Caco-2 (cell line): ENCODE measurements at regions not wholly inside any gene's neighbourhood (a gene's known extent, or its start where the extent isn't known, plus 50 kb on each side); places are given as distances from the start of the nearest gene placed in this dataset.

Experiments
- BruUV-seq: library from RNA; stranded (reverse); fragments of 400-500 nt; replicated peaks from 2 replicates; lab custom pipeline; 2021; lab: Mats Ljungman, UMichigan
- CTCF ChIA-PET: fragments of 300-600 bp; sonication (Branson Sonifier 250); formaldehyde crosslinking; loops from one replicate; lab custom pipeline; 2022; ENCODE audit warnings: antibody characterized with exemption; lab: Charles Lee
- POLR2A ChIA-PET: fragments of 300-600 bp; sonication (Branson Sonifier 250); formaldehyde crosslinking; loops from one replicate; lab custom pipeline; 2022; ENCODE audit warnings: antibody characterized with exemption; lab: Charles Lee
- DNase-seq, 2 experiments: peaks; one replicate each; pipeline versions ENCODE4 v3.0.0 to v3.0.0-alpha.2; 2020 to 2022
- H3K27me3 ChIP-seq: replicated peaks from 2 replicates; pipeline ENCODE4 v1.6.0; 2011; ENCODE audit warnings: low read length; ENCODE audit not compliant: control insufficient read depth, insufficient read depth
- H3K36me3 ChIP-seq: 2 replicates; pipeline ENCODE4 v1.5.1; 2011; ENCODE audit warnings: low read length; ENCODE audit not compliant: control insufficient read depth, insufficient read depth
- H3K4me1 ChIP-seq: fragments of 250-450 bp; sonication (Bioruptor Pico); 2 replicates; pipeline ENCODE4 v1.5.1; 2020; ENCODE audit warnings: mild to moderate bottlenecking
- H3K4me3 ChIP-seq: 2 replicates; pipeline ENCODE4 v1.5.1; 2011; ENCODE audit warnings: low read depth, mild to moderate bottlenecking, control low read depth, low read length
- H3K9me3 ChIP-seq: fragments of 250-450 bp; sonication (Bioruptor Pico); 2 replicates; pipeline ENCODE4 v1.5.1; 2020; ENCODE audit warnings: mild to moderate bottlenecking, moderate library complexity
- H3K27ac Mint-ChIP-seq: one replicate; pipeline ENCODE4 v1.8.0; 2022; ENCODE audit warnings: mixed read lengths; ENCODE audit not compliant: unreplicated experiment
- H3K27me3 Mint-ChIP-seq: one replicate; pipeline ENCODE4 v1.8.0; 2022; ENCODE audit warnings: mixed read lengths; ENCODE audit not compliant: insufficient read depth, unreplicated experiment
- H3K36me3 Mint-ChIP-seq: one replicate; pipeline ENCODE4 v1.8.0; 2022; ENCODE audit warnings: mild to moderate bottlenecking, mixed read lengths; ENCODE audit not compliant: insufficient read depth, unreplicated experiment
- H3K4me1 Mint-ChIP-seq: one replicate; pipeline ENCODE4 v1.8.0; 2022; ENCODE audit warnings: low read depth, mixed read lengths; ENCODE audit not compliant: unreplicated experiment
- H3K4me3 Mint-ChIP-seq: one replicate; pipeline ENCODE4 v1.8.0; 2022; ENCODE audit warnings: mild to moderate bottlenecking, moderate library complexity, mixed read lengths; ENCODE audit not compliant: unreplicated experiment
- H3K9me3 Mint-ChIP-seq: one replicate; pipeline ENCODE4 v1.8.0; 2022; ENCODE audit warnings: mixed read lengths; ENCODE audit not compliant: unreplicated experiment
- intact Hi-C: fragments of 100-400 bp; cut with micrococcal nuclease; formaldehyde crosslinking; loops from one replicate; pipeline ENCODE4 v1.10.0; 2022; ENCODE audit not compliant: unreplicated experiment
- TF ChIP-seq, protein P1 (sequence below), 2 experiments: fragments of 200-600 bp in 1 of 2; IDR thresholded peaks; 1 replicate in 1 of 2; 2 replicates in 1 of 2; pipeline versions ENCODE4 v1.5.1 to v1.8.0; 2011 to 2022; ENCODE audit warnings: antibody characterized with exemption in 1 of 2, control low read depth in 1 of 2, inconsistent platforms in 1 of 2, low read depth in 1 of 2, low read length in 1 of 2, mild to moderate bottlenecking in 1 of 2, moderate library complexity in 1 of 2; ENCODE audit not compliant: insufficient read depth in 1 of 2, severe bottlenecking in 1 of 2, unreplicated experiment in 1 of 2

DNA sequence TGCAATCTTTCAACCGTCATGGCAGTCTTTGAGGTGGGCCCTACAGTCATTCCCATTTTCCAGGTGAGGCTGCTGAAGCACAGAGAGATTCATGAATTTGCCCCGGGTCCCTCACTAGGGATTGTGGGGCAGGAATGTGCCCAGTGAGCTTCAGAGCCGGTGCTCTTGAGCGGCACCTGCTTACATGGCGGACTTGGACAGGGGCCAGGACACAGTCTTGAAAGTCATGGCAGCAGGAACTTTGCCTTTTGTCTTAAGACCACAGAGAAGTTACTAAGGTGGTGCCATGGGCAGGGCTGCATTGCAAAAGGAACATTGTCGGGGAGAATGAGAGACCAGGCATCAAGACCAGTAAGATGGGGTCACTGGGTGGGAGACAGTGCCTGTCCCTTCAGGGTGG lies 363.4 kb downstream of the FOXL1 start:
- ChIA-PET POLR2A (no interaction called here), CTCF (no interaction called here)
- Histone ChIP-seq H3K4me1 (peaks cover 16% of the 10 kb centered on the region), H3K4me3 (no peak overlapping the region), H3K9me3 (peaks cover 13% of the 10 kb centered on the region; the same call in 1 of the 2 replicates), H3K27me3 (no peaks in the 10 kb centered on the region; the same call in 1 of the 2 replicates), H3K36me3 (no peaks in the 10 kb centered on the region)
- peaks cover 20% of the 10 kb centered on the region for H3K9me3 Mint-ChIP-seq
- H3K36me3 Mint-ChIP-seq: no peaks in the 10 kb centered on the region
- BruUV-seq: no TSS peak
- H3K4me1 Mint-ChIP-seq: no peaks in the 10 kb centered on the region
- intact Hi-C loops: no loop called here
- H3K27ac Mint-ChIP-seq: no peak overlapping the region
- no peak overlapping the region for H3K4me3 Mint-ChIP-seq
- TF ChIP-seq, protein P1, sequence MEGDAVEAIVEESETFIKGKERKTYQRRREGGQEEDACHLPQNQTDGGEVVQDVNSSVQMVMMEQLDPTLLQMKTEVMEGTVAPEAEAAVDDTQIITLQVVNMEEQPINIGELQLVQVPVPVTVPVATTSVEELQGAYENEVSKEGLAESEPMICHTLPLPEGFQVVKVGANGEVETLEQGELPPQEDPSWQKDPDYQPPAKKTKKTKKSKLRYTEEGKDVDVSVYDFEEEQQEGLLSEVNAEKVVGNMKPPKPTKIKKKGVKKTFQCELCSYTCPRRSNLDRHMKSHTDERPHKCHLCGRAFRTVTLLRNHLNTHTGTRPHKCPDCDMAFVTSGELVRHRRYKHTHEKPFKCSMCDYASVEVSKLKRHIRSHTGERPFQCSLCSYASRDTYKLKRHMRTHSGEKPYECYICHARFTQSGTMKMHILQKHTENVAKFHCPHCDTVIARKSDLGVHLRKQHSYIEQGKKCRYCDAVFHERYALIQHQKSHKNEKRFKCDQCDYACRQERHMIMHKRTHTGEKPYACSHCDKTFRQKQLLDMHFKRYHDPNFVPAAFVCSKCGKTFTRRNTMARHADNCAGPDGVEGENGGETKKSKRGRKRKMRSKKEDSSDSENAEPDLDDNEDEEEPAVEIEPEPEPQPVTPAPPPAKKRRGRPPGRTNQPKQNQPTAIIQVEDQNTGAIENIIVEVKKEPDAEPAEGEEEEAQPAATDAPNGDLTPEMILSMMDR (IDR thresholded peaks at IDR 0.05; ENCODE audit: insufficient read depth in 1 of 2, low read depth in 1 of 2, low read length in 1 of 2, severe bottlenecking in 1 of 2, unreplicated experiment in 1 of 2): no peak
- DNase-seq: no peak
- peaks cover 5% of the 10 kb centered on the region for H3K27me3 Mint-ChIP-seq

DNA sequence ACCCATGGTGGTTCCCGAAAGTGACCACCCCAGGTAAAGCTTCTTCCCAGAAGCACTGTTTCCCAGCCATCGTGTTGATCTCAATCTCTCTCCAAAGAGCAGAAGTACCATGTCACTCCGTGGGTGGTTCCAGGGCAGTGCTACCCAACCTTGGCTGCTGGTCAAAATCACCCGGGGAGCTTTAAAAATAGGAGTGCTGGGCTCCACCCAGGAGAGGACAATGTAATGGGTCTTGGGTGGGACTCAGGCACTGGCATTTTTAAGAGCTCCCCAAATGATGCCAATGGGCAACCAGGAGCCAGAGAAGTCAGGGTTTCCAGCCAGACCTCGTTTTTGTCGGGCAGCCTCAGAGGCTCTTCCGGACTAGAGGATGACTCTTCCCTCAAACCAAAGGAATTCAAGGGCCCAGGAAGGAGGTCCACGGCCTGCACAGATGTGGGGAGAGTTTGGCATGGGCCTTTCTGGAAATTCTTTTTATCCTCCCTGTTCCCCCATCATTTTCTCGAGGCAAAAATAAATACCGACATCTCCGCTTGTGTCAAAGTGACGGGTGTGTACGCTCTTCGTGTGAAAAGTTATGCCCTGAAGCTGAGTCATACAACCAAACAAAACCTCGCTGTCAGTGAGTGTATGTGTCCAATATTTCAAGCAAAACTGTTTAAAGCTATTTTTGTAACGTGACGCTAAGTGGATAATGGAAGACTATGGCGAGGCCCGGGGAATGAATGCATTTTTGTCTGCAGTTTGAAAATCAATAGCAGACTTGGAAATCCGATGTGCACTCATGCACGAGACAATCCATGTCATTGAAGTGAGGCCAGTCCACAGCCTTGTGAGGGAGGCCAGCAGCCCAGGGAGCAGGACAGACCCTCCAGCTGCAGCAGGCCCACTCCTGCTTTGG lies 364.1 kb downstream of the FOXL1 start:
- Histone ChIP-seq H3K4me3 (no peak overlapping the region), H3K4me1 (peaks cover 22% of the 10 kb centered on the region), H3K27me3 (no peaks in the 10 kb centered on the region; the same call in 1 of the 2 replicates), H3K9me3 (peaks cover 13% of the 10 kb centered on the region; the same call in 1 of the 2 replicates), H3K36me3 (no peaks in the 10 kb centered on the region)
- Mint-ChIP-seq H3K36me3 (no peaks in the 10 kb centered on the region), H3K9me3 (peaks cover 20% of the 10 kb centered on the region), H3K27me3 (no peaks in the 10 kb centered on the region), H3K4me1 (no peaks in the 10 kb centered on the region), H3K4me3 (no peak overlapping the region), H3K27ac (no peak overlapping the region)
- TF ChIP-seq, protein P1 (IDR thresholded peaks at IDR 0.05; ENCODE audit: insufficient read depth in 1 of 2, low read depth in 1 of 2, low read length in 1 of 2, severe bottlenecking in 1 of 2, unreplicated experiment in 1 of 2): no peak
- intact Hi-C loops: no loop called here
- no TSS peak for BruUV-seq
- ChIA-PET POLR2A (no interaction called here), CTCF (no interaction called here)
- no peak for DNase-seq

- Mint-ChIP-seq H3K4me3 (no peak overlapping the region), H3K27me3 (no peaks in the 10 kb centered on the region), H3K4me1 (no peaks in the 10 kb centered on the region), H3K27ac (peak overlapping the region; percentile 54), H3K9me3 (peaks cover 10% of the 10 kb centered on the region), H3K36me3 (no peaks in the 10 kb centered on the region)
- DNase-seq: no peak
- H3K4me3 ChIP-seq: no peak overlapping the region
- H3K4me1 ChIP-seq: peaks cover 25% of the 10 kb centered on the region
- intact Hi-C loops: no loop called here
- H3K9me3 ChIP-seq: no peaks in the 10 kb centered on the region
- no peaks in the 10 kb centered on the region; the same call in 1 of the 2 replicates for H3K27me3 ChIP-seq
- POLR2A ChIA-PET: interaction anchor here (0.6 kb wide), 1 partner anchor 15 kb away, joined by 6 read pairs; no protein-coding TSS in a partner anchor
- no TSS peak for BruUV-seq
- TF ChIP-seq, protein P1 (IDR thresholded peaks at IDR 0.05; ENCODE audit: insufficient read depth in 1 of 2, low read depth in 1 of 2, low read length in 1 of 2, severe bottlenecking in 1 of 2, unreplicated experiment in 1 of 2): no peak
- CTCF ChIA-PET: no interaction called here
- H3K36me3 ChIP-seq: no peaks in the 10 kb centered on the region
These were observed 367.0 kb downstream of the FOXL1 start for GRCh38 chr16:86945166-86945900.
